Renal pelvis (tissue), 1 donor: ENCODE measurements at regions not wholly inside any gene's neighbourhood (a gene's known extent, or its start where the extent isn't known, plus 50 kb on each side); places are given as distances from the start of the nearest gene placed in this dataset.
"Not testable (repeated sequence)": the region's sequence is repeated elsewhere in the genome, so short reads cannot be mapped to it uniquely, and the experiment has no call there.

Experiments
- DNase-seq: peaks from one replicate; pipeline ENCODE4 v3.0.0-alpha.2; 2013

- no peak for DNase-seq
Observed at GRCh38 chr20:12577213-12577612, 431.6 kb upstream of the SPTLC3 start.

DNA sequence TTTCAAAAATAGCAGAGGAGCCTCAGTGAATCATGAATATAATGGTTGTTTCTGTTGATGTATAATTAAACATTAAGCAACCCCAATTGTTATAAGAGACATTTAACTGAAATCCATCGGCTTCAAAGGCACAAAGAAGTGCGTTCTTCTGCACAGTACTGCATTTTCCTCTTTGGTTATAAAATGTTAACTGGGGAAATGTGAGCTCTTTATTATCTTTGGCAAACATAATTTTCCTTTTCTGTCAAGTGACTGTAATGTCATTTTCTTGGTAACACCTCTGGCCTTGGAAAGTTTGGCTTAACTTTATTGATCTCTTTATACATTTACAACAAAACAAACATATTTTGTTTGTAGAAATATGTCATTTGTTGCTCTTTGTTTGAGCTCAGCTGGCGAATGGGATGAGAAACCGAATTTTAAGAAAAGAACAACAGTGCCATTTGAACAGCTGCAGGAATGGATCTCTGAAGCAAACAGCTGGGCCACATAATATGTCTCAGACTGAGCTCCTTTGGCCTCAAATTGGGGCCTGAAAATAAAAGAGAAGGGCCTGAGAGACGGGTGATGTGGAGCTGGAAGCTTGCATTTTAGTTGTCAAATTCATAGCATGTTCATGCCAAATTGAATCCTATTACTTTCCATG is 427.0 kb upstream of the SPTLC3 start:
- peak; percentile 58 for DNase-seq

DNA sequence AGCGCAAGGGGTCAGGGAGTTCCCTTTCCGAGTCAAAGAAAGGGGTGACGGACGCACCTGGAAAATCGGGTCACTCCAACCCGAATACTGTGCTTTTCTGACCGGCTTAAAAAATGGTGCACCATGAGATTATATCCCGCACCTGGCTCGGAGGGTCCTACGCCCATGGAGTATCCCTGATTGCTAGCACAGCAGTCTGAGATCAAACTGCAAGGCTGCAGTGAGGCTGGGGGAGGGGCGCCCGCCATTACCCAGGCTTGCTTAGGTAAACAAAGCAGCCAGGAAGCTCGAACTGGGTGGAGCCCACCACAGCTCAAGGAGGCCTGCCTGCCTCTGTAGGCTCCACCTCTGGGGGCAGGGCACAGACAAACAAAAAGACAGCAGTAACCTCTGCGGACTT is 426.1 kb upstream of the SPTLC3 start:
- DNase-seq = not testable (repeated sequence)

DNA sequence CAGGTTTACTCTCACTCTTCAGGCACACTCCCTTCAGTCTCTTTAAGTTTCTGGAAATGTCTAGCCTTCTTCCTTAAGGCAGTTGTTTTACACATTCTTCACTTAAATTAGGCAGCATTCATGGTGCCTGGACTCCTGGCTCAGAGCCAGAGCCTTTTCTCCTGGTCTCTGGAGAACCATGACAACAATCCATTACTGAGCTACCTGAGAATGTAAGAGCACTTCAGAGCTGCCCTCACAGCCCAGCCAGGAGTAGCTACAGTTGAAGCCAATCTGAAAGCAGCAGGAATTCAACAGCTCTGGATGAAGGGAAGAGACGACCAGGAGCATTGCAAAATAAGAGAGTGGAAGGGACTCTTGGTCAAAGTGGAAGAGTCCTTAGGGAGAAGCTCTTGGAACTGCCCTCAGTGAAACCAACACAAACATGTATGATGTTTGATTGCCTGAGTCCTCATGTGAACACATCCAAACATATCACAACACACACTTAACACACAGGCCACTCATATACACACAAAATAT is 416.8 kb upstream of the SPTLC3 start:
- DNase-seq = no peak

GRCh38 chr20:12592756-12593155 is 416.0 kb upstream of the SPTLC3 start:
- no peak for DNase-seq

- no peak for DNase-seq
Observed at GRCh38 chr20:12593342-12593873, 415.4 kb upstream of the SPTLC3 start.

DNA sequence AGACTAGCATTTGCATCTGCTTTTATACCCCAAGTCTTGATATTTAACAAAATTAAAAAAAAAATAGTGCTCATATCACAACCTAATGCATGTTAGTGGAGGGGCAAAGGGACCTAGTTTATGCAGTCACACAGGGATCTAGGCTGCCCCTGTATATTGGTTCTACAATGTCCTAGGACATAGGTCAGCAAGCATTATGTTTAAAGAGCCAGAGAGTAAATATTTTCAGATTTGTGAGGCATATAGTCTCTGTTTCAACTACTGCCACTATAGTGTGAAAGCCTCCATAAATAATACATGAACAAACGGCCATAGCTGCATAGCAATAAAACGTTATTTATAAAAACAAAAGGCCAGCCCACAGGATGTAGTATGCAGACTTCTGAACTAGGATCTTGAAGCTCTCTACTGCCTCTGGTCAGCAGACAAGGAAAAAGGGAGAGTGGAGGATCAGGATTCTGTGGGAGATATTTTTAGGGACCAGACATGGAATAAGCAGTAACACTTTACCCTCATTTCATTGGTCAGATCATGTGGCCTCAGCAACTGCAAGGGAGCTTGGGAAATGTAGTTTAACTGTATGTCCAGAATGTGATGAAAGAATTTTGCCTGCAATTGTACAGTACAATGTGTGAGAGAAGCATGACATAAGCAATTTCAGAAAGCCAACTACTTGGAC is 414.2 kb upstream of the SPTLC3 start:
- peak; percentile 60 for DNase-seq

DNA sequence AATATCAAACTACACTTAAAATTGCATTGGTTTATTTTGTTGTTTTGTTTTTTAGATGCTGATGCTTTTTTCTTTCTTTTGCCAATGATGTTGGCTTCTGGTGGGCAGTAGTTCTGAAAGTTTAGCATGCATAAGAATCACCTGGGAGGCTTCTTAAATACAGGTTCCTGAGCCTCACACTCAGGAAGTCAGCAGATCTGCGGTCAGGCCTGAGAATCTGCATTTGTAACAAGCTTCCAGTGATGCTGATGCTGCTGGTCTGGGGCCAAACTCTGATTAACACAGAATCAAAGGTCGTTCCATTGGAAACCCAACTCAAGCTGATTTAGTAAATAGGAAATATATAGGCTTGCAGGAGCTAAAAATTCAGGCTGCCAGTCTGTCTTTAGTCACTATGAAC is 412.9 kb upstream of the SPTLC3 start:
- DNase-seq = no peak

- DNase-seq = no peak
Observed at GRCh38 chr20:12596863-12597262, 411.9 kb upstream of the SPTLC3 start.

GRCh38 chr20:12597551-12597950 is 411.2 kb upstream of the SPTLC3 start:
- no peak for DNase-seq

DNA sequence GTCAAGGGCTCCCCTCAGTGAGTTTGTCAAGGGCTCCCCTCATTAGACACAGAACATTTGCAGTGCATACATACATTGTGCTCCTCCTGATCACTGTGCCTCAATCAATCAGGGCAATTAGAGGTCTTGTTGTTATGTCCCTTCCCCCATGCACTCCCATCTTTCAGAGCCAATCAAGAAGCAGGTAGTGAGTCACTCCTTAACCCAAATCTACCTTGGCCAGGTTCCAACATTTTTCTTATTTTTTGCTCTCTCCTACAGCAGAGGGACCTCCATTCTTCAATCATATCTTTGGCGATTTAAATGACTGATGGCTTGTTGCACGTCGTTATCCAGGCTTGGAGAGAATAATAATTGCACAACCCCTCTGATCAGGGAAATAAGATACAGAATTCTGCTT is 409.9 kb upstream of the SPTLC3 start:
- DNase-seq = no peak

- no peak for DNase-seq
Observed at GRCh38 chr20:12599494-12599893, 409.3 kb upstream of the SPTLC3 start.

DNA sequence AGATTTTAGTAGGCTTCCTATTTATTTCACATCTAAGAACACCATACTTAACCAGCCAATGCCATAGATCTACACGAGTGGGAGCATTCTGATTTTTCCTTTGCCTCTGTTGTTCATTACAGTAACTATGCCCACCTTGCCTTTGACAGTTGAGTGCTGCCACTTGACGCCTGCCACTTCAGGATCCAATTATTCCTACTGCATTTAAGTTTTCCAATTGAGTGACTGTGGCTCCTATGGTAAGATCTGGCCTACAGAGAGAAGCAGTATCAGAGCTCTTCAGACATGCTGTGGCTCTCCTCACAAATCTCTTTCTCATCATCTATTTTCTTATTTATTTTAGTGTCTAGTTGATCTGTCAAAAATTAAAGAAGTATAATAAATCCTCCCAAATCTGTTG is 403.0 kb upstream of the SPTLC3 start:
- no peak for DNase-seq

DNA sequence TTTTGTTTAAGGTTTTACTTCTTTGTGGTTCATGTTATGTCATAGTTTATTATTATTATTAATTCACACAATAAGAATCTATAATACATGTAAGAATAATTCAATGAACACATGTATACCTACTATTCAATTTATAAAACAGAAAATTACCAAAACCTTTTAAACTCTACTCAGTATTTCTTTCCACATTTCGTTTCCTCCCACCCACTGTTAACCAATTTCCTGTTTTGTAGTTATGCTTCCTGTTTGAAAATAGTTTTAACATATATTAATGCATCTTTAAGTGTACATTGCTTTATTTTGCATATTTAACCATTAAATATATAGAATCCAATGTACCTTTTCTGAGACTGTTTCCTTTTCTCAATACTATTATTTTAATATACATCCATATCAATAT is 397.9 kb upstream of the SPTLC3 start:
- DNase-seq = no peak

- no peak for DNase-seq
Observed at GRCh38 chr20:12614764-12615163, 394.0 kb upstream of the SPTLC3 start.

DNA sequence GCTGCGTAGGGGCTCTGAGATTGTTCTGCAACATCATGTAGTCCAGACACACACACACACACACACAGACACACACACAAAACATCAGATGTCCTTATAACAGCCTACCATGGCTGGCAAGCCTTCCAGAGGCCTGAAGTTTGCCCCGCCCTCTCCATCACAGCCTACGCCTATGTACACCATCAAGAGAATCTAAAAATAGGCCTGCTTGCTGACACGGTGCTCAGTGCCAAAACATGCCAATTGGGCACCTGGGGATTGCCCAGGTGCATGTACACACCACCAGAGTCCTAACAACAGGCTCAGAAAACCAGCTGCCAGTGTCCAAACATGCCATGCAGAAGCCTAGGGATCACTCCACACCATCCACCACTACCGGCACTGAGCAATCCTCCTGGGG is 391.7 kb upstream of the SPTLC3 start:
- no peak for DNase-seq

DNA sequence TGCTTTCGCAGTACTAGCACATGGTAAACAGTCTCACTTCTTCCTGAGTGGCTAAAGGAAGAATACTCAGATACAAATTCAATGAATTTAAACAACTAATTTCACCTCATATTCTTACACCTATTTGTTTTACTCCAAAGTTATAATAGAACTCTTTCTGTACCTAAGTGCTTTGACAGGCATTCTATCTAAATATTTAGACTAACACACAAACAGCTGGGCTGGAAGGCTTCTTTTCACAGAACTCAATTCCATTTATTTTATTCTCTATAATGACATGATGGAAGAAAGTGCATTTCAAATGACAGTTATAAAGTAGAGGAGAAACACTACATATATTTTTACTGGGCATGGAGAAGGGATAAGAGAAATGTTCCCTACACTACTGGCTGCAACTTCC is 384.9 kb upstream of the SPTLC3 start:
- no peak for DNase-seq

DNA sequence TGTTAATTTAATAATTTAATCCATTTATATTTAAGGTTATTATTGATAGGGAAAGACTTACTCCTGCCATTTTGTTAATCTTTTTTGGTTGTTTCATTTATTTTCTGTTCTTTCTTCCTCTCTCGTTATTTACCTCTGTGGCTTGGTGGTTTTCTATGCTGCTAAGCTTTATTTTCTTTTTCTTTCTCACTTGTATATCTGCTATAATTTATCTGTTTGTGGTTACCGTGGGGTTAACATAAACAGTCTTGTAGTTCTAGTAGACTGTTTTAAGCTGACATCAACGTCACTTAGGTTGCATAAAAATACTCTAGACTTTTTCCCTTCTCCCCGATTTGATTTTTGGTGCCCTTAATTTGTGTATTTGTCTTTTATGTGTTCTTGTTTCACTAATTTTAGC is 381.3 kb upstream of the SPTLC3 start:
- DNase-seq = no peak

DNA sequence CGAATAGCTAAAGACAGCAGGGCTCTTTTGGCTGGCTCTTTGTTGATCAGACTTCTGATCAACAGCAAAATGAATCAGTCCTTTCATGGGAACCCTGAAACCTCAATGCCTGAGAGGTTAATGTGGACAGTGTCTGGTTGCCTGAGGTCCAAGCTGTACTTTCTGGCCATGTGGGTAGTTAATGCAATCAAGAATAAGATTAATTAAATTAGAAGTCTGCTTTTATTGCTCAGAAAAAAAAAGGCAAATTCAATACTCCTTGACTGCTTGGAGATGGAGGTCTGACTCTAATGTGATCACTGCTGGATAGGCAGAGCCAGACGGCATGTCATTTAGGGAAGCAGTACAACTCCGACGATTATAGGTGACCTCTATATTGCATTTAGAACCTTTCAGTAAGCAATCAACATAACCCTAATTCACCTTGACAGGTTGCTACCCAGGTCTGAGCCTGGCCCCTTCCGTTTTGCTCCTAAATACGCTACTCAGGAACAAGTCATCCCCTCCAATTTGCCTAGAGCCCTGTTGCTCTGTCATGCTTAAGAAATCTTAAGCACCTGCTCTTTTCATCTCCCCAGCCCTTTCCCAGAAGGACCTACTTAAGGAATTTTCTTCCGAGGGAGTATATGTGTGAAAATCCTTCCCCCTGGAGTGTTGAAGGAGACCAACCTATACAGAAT is 370.0 kb upstream of the SPTLC3 start:
- DNase-seq = no peak

DNA sequence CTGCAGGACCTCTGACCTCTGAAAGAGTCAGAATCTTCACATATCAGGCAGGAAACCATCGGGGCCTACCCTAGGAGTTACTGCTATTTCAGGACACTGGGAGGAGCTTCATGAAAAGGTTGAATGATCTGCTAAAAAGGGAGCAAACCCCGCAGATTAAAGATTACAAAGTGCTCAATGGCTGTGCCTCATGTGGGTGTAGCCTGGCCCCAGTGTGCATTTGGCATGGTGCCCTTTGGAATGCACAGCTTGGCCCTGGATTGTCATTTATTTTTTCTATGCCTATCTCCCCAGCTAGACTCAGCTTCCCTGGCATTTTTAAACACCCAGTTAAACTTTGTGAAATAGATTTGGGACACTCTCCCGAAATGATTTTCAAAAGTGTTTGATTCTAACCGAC is 368.5 kb upstream of the SPTLC3 start:
- DNase-seq = no peak

- DNase-seq = no peak
Observed at GRCh38 chr20:12641619-12642018, 367.2 kb upstream of the SPTLC3 start.

GRCh38 chr20:12644461-12644860 is 364.3 kb upstream of the SPTLC3 start:
- DNase-seq = no peak

DNA sequence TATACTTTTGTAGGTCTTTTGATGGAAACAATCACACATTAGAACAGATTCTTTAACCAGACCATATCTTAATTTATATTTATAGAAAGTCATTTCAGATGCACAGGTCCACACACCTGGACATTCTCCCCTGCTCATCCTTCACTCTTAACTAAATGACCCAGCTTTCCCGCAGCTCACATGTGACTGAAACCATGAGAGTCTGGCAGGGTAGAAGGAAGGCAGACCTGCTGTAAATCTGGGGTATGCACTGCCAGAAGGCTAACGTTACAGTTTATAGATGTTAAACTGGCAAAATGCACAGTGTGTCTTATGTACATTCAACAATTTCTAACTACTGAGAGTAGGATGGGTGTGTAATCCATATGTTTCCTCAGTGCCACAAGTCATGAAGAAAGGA is 359.5 kb upstream of the SPTLC3 start:
- DNase-seq = no peak
